ENCODE measurements at regions not wholly inside any gene's neighbourhood (a gene's known extent, or its start where the extent isn't known, plus 50 kb on each side); places are given as distances from the start of the nearest gene placed in this dataset.

DNA sequence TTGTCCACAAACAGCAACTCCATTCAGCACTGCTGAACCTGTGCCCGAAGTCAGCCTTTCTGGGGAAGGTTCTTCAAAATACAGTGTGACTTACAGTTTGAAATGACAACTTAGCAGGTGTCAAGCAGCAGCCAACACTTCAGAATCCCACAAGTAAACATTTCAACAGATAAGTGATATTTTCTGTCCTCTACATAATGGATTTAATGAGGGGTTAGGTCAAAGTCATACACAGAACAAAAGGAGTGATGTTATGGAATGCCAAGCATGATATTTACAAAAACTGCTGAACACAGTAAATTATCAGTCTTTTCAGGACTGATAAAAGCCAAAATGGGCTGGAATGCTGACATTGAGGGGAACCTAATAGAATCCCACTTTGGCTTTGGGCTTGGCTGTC is 77.6 kb upstream of the JAZF1 start:
- TF ChIP-seq, protein P1, sequence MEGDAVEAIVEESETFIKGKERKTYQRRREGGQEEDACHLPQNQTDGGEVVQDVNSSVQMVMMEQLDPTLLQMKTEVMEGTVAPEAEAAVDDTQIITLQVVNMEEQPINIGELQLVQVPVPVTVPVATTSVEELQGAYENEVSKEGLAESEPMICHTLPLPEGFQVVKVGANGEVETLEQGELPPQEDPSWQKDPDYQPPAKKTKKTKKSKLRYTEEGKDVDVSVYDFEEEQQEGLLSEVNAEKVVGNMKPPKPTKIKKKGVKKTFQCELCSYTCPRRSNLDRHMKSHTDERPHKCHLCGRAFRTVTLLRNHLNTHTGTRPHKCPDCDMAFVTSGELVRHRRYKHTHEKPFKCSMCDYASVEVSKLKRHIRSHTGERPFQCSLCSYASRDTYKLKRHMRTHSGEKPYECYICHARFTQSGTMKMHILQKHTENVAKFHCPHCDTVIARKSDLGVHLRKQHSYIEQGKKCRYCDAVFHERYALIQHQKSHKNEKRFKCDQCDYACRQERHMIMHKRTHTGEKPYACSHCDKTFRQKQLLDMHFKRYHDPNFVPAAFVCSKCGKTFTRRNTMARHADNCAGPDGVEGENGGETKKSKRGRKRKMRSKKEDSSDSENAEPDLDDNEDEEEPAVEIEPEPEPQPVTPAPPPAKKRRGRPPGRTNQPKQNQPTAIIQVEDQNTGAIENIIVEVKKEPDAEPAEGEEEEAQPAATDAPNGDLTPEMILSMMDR (IDR thresholded peaks at IDR 0.05): no peak
- TF ChIP-seq POLR2A (IDR thresholded peaks at IDR 0.05): no peak
